Glomerular visceral epithelial cell (primary cell): ENCODE measurements at regions not wholly inside any gene's neighbourhood (a gene's known extent, or its start where the extent isn't known, plus 50 kb on each side); places are given as distances from the start of the nearest gene placed in this dataset.
"Not testable (repeated sequence)": the region's sequence is repeated elsewhere in the genome, so short reads cannot be mapped to it uniquely, and the experiment has no call there.

ENCODE experiments used
- DNase-seq: peaks from one replicate; pipeline ENCODE4 v3.0.0-alpha.2; 2016; ENCODE audit errors: extremely low spot score

DNA sequence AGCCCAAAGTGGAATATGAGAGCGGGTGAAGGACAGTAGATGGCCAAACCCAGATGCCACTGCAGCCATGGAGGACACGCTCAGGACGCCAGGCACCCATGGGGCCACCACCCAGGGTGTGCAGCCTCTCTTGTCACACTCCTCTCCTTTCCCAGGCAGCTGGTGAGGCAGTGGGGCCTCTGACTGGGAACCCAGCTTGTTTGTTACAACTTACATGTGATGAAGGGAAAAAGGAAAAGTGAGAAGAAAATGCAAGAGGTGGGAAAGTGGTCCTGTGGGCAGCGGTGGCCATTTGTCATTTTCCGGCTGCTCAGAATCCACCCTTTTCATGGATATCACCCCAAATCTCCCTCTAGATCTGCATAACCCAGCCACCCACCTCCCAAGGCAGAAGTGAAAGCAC, 62.7 kb upstream of the UNC5A start:
- DNase-seq: no peak

DNA sequence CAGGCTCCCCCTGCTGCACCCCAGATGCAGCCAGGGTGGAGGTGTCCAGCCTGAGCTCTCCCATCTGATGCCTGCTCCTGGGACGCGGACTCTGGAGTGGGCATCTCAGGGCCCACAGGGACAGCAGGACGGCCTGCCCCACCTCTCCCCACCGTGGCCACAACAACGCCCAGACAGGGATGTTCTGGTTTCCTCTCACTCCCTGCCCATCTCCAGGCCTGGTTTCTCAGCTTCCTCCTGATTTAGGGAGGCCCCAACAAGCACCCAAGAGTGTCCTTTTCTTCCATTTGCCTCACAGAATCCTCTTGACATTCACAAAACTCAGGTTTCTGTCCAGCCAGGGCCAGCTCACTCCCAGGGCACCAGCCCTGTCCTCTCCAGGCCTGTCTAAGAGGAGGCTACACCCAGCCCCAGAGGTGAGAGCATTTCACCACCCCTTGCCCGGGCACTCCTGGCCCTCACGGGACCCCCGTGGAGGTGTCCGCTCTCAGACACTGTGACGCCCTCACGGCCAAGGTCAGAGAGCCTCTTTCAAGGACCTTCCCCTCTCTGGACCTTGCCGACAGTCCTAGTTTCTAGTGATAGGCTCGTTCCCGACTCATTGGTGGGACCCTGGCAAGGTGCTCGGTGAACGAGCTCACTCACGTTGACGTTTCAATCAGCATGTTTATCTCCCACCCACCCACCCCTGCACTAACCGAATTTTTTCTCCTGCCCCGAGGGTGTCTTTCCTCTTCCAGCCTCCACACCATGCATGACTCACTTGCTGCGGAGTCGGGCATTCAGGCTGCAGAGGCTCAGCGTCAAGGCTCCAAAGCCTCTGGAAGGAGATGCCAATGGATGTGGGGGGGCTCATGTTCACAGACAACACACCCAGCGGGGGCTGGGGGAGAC, 62.0 kb upstream of the UNC5A start:
- DNase-seq: no peak

DNA sequence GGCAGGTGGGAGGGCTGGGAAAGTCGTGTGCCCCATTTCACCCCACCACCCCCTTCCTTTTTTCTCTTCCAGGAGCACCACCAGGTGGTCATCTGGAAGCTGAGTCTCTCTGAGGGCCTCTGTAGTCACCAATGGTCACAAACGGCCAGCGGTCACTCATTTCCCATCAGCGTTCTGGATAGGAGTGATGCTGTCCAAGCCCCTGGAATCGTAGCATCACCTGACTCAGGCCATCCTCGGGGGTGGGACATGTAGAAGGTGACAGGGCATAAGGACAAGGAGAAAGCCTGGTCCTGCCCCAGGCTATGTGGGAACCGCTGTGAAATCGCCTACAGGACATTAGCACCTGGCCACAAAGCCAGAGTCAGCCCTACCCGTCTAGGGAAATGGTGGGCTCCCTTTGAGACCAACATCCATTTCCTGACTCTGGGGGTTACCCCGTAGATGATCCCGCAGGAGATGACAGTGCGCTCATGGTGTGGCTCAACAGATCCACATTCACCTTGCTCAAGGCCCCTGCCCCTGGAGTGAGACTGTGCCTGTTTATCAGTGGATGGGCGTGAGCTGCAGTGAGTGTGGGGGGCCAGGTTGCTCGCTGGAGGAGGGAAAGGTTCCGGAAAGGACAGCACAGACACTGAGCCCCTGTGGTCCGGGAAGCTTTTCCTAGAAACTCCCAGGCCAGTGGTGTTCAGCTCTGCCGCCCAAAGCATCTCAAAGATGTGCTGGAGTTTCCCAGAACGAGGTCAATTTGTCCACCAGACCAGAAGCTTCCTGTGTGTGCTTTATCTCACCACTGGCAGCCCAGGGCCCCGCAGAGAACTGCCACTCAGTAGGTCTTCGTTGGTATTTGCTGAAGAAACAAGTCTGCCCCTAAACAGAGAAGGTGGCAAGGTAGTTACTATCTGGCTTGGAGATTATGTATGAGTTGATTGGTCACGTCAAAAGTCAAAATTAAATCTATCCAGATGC, 61.1 kb upstream of the UNC5A start:
- no peak for DNase-seq

DNA sequence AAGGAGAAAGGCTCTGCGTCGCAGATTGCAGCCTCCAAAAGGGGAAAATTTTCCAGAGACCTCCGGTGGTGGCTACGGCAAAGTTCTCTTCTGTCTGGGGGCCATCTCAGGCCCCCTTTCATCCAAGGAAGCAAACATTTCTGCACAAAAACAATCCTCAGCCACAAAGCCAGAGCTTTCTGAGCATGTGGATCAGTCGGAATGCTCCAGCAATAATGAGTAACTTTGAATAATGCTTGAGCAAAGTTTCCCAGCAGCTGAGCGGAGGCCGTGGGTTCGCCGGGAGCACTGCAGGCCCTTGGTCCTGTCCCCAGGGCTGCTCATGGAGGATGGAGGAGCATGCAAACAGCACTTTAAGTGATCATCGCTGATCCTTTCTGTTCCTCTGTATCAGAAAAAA, 60.2 kb upstream of the UNC5A start:
- no peak for DNase-seq

DNA sequence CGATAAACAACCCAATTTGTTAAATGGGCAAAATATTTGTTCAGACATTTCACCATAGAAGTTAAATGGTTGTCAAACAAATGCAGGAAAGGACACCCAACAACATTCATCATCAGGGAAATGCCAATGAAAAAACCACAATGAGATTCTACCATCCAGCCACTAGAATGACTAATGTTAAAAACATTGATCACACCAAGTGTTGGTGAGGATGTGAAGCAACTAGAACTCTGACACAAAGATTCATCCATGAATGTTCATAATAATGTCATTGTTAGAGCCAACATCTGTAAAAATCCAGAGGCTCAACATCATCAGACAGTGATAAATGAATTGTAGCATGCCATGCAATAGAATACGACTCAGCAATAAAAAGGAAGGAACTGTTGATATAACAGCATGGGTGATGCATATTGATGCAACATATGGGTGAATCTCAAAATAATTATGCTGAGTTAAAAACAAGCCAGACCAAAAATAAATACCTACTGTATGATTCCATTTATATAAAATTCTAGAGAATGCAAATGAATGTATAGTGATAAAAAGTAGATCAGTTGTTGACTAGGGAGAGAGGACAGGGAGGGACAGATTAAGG, 55.9 kb upstream of the UNC5A start:
- no peak for DNase-seq

DNA sequence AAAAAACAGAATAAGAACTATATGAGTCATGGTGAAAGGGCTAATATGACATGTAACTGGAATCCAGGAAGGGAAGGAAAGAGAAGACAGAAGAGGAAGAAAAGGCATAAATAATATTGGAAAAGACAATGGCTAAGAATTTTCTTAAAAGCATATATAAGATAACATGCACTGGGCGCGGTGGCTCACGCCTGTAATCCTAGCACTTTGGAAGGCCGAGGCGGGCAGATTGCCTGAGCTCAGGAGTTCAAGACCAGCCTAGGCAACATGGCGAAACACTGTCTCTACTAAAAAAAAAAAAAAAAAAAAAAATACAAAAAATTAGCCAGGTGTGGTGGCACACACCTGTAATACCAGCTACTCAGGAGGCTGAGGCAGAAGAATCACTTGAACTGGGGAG, 54.8 kb upstream of the UNC5A start:
- DNase-seq: not testable (repeated sequence)

DNA sequence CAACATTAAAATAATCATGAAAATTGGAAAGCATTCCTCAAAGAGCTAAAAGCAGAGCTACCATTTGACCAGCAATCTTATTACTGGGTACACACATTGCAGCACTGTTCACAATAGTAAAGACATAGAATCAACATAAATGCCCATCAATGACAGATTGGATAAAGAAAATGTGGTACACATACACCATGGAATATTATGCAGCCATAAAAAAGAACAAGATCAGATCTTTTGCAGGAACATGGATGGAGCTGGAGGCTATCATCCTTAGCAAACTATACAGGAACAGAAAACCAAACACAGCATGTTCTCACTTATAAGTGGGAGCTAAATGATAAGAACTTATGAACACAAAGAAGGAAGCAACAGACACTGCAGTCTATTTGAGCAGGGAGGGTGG, 52.8 kb upstream of the UNC5A start:
- DNase-seq: not testable (repeated sequence)
